ENCODE measurements at regions not wholly inside any gene's neighbourhood (a gene's known extent, or its start where the extent isn't known, plus 50 kb on each side); places are given as distances from the start of the nearest gene placed in this dataset.

GRCh38 chr15:79180318-79180717, 89.7 kb upstream of the RASGRF1 start:
- TF ChIP-seq ZBTB26 (CRISPR knock-in tag; IDR thresholded peaks at IDR 0.05; ENCODE audit: borderline replicate concordance) (no peak), ZBTB21 (CRISPR knock-in tag; IDR thresholded peaks at IDR 0.05) (no peak), ETV5 (CRISPR knock-in tag; IDR thresholded peaks at IDR 0.05; ENCODE audit: borderline replicate concordance) (no peak), CTCF (CRISPR knock-in tag; IDR thresholded peaks at IDR 0.05) (no peak), POLR2AphosphoS5 (IDR thresholded peaks at IDR 0.05; ENCODE audit: low read depth, low read length) (no peak), EHMT2 (IDR thresholded peaks at IDR 0.05; ENCODE audit: borderline replicate concordance, low read depth, low read length) (no peak), ZNF841 (CRISPR knock-in tag; IDR thresholded peaks at IDR 0.05; ENCODE audit: borderline replicate concordance) (no peak), NCOA1 (CRISPR knock-in tag; IDR thresholded peaks at IDR 0.05) (no peak), NFYB (CRISPR knock-in tag; IDR thresholded peaks at IDR 0.05) (no peak), BCL6 (CRISPR knock-in tag; IDR thresholded peaks at IDR 0.05) (no peak), NFRKB (IDR thresholded peaks at IDR 0.05) (no peak), ZNF205 (CRISPR knock-in tag; IDR thresholded peaks at IDR 0.05) (no peak), EP300 (IDR thresholded peaks at IDR 0.05; ENCODE audit: low read depth in 2 of 2, low read length in 2 of 2) (no peak), EP300 (CRISPR knock-in tag; IDR thresholded peaks at IDR 0.05; ENCODE audit: borderline replicate concordance) (no peak)

All from HepG2 (cell line).